BJ (cell line): ENCODE measurements at regions not wholly inside any gene's neighbourhood (a gene's known extent, or its start where the extent isn't known, plus 50 kb on each side); places are given as distances from the start of the nearest gene placed in this dataset.

ENCODE experiments used
- CTCF ChIA-PET: fragments of 350-600 bp; formaldehyde crosslinking; extraction: SDS; loops from one replicate; lab custom pipeline; 2021; ENCODE audit warnings: antibody characterized with exemption, inconsistent platforms; lab: Yijun Ruan, JAX
- POLR2A ChIA-PET: fragments of 300-600 bp; sonication (Branson Sonifier 250); formaldehyde crosslinking; extraction: SDS; loops from one replicate; lab custom pipeline; 2021; ENCODE audit warnings: antibody characterized with exemption; lab: Charles Lee
- DNase-seq: peaks from one replicate; pipeline ENCODE4 v3.0.0-alpha.2; 2011; ENCODE audit warnings: low read depth
- H3K27me3 ChIP-seq: 2 replicates; pipeline ENCODE4 v1.6.0; 2011; ENCODE audit warnings: low read length; ENCODE audit not compliant: control insufficient read depth, insufficient read depth
- H3K36me3 ChIP-seq: 2 replicates; pipeline ENCODE4 v1.5.1; 2011; ENCODE audit warnings: low read length; ENCODE audit not compliant: control insufficient read depth, insufficient read depth
- H3K4me3 ChIP-seq: 2 replicates; pipeline ENCODE4 v1.5.1; 2011; ENCODE audit warnings: low read depth, mild to moderate bottlenecking, control low read depth, low read length
- TF ChIP-seq, protein P1 (sequence below): IDR thresholded peaks from 2 replicates; pipeline ENCODE4 v1.5.1; 2011; ENCODE audit warnings: low read depth, mild to moderate bottlenecking, control low read depth, inconsistent platforms, low read length, moderate library complexity; ENCODE audit not compliant: insufficient read depth

DNA sequence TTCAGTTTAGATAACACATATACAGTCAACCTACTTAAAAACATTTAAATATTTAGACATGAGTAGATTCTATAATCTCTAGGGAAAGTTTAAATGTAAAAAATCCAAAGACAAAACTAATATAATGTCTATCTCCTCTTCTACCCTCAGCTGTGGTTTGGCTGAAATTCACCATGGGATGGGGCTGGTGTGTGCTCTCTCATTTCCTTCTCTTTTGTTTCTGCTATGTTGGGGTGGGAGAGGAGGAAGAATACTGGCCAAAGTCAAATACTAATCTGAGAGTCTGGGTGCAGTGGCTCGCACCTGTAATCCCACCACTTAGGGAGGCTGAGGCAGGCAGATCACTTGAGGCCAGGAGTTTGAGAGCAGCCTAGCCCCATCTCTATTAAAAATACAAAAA lies 1673.9 kb upstream of the SEL1L start:
- no peak for DNase-seq
- ChIA-PET CTCF (no interaction called here), POLR2A (no interaction called here)
- TF ChIP-seq, protein P1, sequence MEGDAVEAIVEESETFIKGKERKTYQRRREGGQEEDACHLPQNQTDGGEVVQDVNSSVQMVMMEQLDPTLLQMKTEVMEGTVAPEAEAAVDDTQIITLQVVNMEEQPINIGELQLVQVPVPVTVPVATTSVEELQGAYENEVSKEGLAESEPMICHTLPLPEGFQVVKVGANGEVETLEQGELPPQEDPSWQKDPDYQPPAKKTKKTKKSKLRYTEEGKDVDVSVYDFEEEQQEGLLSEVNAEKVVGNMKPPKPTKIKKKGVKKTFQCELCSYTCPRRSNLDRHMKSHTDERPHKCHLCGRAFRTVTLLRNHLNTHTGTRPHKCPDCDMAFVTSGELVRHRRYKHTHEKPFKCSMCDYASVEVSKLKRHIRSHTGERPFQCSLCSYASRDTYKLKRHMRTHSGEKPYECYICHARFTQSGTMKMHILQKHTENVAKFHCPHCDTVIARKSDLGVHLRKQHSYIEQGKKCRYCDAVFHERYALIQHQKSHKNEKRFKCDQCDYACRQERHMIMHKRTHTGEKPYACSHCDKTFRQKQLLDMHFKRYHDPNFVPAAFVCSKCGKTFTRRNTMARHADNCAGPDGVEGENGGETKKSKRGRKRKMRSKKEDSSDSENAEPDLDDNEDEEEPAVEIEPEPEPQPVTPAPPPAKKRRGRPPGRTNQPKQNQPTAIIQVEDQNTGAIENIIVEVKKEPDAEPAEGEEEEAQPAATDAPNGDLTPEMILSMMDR, result no peak
- Histone ChIP-seq H3K4me3 (no peak overlapping the region), H3K36me3 (no peaks in the 10 kb centered on the region), H3K27me3 (no peaks in the 10 kb centered on the region)

DNA sequence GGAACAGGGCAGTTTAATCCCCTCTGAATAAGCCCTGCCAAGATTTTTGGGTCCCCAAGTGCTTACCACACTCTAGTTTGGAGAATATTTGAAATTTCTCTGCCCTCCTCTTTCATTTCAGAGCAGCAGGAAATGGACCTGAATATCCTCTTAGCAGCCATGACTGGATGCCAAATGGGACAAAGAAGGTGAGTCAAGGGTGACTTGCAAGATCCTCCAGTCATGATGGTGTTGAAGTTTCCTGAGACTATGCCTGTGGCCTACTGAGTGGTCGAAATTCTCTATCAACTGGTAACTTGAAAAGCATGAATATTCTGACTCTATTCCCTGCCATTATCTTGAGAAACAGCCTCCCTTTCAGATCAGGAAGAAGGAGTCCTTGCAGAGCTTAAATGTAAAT lies 1674.7 kb upstream of the SEL1L start:
- TF ChIP-seq, protein P1, result no peak
- ChIA-PET POLR2A (no interaction called here), CTCF (no interaction called here)
- H3K27me3 ChIP-seq, result no peaks in the 10 kb centered on the region
- no peak overlapping the region for H3K4me3 ChIP-seq
- no peaks in the 10 kb centered on the region for H3K36me3 ChIP-seq
- no peak for DNase-seq

- DNase-seq, result peak; percentile 24
- no peak overlapping the region for H3K4me3 ChIP-seq
- ChIA-PET CTCF (interaction anchor here (0.7 kb wide), 1 partner anchor 53 kb away, joined by 3 read pairs; no protein-coding TSS in a partner anchor), POLR2A (no interaction called here)
- H3K27me3 ChIP-seq, result no peaks in the 10 kb centered on the region
- H3K36me3 ChIP-seq, result no peaks in the 10 kb centered on the region
- TF ChIP-seq, protein P1, result peak; percentile 21; the same call in 1 of the 2 replicates
Measured at GRCh38 chr14:83217492-83217891, 1683.8 kb upstream of the SEL1L start.

DNA sequence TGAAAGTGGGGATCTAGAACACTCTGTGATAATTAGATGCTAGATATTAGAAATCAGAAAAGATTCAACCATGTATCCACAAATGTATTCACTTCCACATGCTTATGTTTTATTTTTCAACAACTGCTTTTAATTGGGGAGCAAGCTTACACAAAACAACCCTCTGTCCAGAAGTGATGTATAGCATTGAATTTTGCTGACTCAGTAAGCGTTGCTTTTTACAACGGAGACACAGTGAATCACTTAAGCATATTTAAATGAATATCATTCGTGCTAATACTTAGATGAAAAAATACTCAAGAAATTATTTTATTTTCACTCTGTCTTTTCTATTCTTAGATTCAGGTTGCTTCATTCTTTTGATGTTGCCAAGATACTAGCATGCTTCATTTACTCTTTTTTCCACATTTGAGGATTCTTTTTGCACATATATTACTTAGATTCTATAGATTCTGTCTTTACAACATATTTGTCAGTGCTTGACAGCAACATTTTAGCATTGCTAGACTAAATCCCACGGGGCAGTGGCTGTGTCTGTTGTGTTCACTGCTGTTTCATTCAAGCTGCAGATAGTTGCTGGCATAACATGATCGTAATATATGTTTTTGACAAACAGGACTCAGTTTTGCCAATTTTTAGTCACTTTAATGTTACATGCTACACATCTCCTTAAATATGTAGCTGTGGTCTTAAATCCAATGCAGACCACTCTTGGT lies 1714.4 kb upstream of the SEL1L start:
- CTCF ChIA-PET, result interaction anchor here (0.9 kb wide), 1 partner anchor 33 kb away, joined by 4 read pairs; no protein-coding TSS in a partner anchor
- TF ChIP-seq, protein P1, result no peak
- no peaks in the 10 kb centered on the region for H3K36me3 ChIP-seq
- DNase-seq, result no peak
- POLR2A ChIA-PET, result no interaction called here
- H3K4me3 ChIP-seq, result no peak overlapping the region
- no peaks in the 10 kb centered on the region for H3K27me3 ChIP-seq

DNA sequence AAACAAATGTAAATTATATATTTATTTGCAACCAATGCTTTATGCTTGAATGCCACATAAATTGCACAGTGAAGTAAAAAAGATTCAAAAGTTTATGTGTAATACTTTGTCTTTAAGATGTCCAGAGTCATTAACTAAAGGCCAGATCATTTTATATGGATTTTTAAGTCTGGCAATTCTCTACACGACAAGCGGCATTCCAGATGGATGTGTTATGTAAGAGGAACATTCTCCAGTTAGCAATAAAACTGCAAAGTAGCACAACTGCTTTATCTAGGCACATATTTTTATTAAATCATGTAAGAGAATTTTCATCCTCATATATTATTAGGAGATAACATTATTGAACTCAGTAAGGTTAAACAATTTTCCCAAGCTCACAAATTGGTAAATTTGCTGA lies 1717.7 kb upstream of the SEL1L start:
- ChIA-PET POLR2A (no interaction called here), CTCF (no interaction called here)
- peak; percentile 9 for DNase-seq

More for the DNA sequence above, 1717.7 kb upstream of the SEL1L start:
- Histone ChIP-seq H3K27me3 (no peaks in the 10 kb centered on the region), H3K4me3 (no peak overlapping the region), H3K36me3 (no peaks in the 10 kb centered on the region)
- TF ChIP-seq, protein P1, result no peak
